Activated CD4-positive, CD25-positive, alpha-beta regulatory T cell treated with anti-CD3 and anti-CD28 coated beads, Interleukin-2, amount 50 U/mL, for 24 hours (primary cell): ENCODE measurements at regions not wholly inside any gene's neighbourhood (a gene's known extent, or its start where the extent isn't known, plus 50 kb on each side); places are given as distances from the start of the nearest gene placed in this dataset.
"Not testable (repeated sequence)": the region's sequence is repeated elsewhere in the genome, so short reads cannot be mapped to it uniquely, and the experiment has no call there.

ENCODE experiments used
- ATAC-seq, 2 donors: fragments of 150-1000 bp; cut with Tn5 transposase; one replicate each; pipeline ENCODE4 v1.10.0; 2021; ENCODE audit warnings: mild to moderate bottlenecking in 1 of 2, moderate library complexity in 1 of 2

DNA sequence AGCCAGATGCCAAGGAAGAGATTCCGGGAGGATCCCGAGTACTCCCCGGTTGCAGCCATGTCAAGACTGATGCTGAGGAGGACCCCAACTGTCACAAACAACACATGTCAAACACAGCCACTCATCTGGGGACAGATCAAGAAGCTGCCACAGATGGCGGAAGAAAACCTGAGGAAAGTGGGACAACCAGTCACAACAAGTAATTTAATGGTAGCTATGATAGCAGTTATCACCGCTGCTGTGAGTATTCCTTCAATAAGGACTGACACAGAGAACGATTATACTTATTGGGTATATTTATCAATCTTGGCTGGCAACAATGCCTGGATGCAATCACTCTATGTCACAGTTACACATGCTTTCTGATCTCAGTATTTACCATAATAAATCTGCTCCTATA lies 763.4 kb downstream of the DHX35 start:
- ATAC-seq, result not testable (repeated sequence)

GRCh38 chr20:39719293-39719692 lies 757.1 kb downstream of the DHX35 start:
- no peak for ATAC-seq

DNA sequence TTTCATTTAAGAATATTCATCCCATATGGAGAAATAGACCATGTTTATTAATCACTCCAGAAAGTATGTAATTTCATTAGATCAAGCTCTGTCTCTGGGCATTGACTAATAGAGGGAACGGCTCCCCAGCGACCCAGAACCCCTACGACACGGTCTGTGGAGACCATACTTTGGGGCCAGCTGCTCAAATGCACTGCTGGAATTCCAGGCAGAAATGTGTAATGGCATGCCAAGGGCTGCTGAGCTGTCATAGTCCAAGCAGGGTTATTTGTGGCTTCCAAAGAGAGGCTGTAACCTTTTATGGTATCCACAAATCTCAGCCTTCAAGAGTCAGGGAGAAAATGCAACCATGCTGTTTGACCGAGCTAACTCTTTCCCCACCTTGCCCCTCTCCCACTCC lies 755.8 kb downstream of the DHX35 start:
- no peak for ATAC-seq

DNA sequence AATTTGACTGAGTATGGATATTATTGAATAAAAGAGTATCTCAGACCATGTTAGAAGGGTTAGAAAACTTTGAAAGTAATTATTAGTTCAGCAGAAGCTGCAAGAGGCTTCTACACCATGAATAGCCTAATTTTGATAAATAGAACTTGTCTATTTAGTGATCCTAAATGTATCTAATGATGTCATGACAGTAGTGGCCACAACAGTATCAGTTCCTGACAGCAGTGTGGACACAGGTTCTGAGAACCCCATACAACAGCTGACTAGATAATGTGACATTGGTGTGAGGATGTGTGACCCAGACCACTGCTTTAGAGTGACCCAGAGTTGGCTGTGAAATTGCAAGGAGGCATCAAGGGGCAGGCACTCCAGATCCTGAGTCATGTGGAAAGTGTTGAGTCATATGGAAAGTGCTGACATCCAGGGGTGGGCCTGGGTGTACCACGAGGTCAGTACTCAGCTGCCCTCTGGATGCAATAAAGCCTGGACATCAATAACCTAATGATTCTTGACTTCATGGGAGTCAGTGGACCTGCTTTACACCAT lies 754.7 kb downstream of the DHX35 start:
- ATAC-seq, result no peak

DNA sequence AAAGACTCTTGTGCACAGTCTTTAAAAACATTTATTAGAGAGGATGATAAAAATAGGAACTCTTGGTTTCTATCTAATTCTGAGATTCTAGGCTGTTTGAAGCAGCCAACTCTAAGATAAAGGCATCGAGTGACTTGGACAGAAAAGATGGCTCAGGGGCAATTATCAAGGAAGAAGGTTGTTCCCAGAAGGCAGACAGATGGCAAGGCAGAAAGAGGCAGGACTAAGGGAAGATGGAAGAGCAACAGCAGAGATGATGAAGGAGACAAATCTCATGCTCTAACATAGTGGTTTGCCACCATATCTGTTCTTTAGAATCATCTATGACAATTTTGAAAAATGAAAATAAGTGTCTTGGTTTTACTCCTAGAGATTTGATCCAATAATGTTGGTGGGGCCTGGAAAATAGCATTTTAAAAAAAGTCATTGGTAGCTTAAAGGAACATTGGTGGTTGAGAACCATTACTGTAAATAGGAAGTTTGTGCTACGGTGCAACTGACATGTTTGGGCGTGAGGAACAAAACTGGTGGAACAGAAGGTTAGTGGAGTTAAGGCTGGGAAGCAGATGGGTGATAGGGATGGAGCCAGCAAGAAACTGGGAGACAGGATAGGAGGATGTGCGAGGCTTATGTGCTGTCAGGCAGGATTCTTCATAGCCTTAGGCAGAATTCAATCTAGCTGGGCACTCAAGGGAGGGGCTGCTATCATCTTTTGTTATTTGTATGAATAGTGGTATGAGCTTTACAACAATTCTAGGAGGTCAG lies 751.1 kb downstream of the DHX35 start:
- no peak for ATAC-seq

DNA sequence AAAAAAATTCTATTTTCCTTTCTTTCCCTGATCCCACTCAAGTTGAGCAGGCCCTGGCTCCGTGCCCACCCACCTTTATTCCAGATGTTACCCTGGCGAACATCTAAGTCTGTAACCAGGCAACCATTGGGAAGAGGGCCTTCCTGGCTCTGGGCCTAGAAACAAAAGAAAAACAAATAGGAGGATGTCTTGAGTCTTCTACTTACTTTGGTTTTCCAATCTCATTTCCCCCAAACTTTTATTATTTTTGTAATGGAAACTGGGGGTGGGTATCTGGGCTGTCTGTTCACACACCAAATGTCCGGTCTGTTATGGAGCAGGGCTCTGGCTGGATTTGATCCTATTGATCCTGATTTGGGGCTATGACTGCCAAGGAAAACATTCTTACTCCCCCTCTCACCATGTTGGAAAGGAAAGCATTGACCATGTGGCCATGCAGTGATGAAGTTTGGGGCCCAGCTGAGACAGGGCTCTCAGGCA lies 744.1 kb downstream of the DHX35 start:
- no peak for ATAC-seq

DNA sequence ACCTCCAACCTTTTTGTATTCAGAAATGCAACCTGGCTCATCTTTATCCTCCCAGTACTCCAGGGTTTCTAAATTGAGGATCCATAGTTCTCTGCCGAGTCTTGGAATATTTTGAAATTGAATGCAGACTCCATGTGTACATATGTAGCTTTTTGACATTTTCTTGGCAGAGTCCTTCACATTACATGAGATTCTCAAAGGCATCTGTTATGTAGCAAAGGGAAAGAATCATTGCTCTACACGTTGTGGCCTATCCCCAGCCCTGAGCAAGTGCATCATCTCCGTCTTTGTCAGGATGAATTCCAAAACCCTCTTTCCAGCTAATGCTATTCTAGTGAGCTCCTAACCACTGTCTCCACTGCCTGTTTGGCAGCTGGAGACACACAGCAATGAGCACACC lies 742.9 kb downstream of the DHX35 start:
- no peak for ATAC-seq

- not testable (repeated sequence) for ATAC-seq
These were observed 741.2 kb downstream of the DHX35 start for GRCh38 chr20:39703357-39703756.

DNA sequence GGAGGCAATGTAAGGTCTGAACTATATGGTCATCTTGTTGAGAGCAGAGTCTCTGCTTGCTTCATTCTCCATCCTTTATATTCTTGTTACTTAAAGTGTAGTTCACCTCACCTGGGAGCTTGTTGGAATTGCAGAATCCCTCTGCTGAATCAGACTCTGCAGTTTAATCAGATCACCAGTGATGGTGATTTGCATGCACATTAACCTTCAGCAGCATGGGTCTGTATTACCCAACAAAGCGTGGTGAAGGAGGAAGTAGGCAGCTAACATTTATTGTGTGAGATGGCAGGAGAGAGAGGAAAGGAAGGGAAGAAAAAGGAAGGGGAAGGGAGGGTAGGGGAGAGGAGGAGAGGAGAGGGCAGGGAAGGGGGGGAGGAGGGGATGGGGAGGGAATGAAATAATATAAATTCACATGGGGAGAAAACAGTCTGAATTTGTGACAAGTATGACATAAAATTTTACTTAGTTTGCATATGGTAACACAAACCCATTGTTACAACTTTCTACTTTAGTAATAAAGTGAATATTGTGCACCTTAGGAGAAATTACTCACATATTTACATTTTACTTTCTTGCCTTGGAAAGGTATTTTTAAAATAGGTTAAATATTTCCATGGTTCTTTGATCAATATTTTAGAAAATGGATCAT lies 740.7 kb downstream of the DHX35 start:
- ATAC-seq, result no peak

- ATAC-seq, result peak in 1 of 2 donors; percentile 21
These were observed 738.4 kb downstream of the DHX35 start for GRCh38 chr20:39700528-39700927.

GRCh38 chr20:39699166-39699725 lies 737.1 kb downstream of the DHX35 start:
- ATAC-seq, result no peak

DNA sequence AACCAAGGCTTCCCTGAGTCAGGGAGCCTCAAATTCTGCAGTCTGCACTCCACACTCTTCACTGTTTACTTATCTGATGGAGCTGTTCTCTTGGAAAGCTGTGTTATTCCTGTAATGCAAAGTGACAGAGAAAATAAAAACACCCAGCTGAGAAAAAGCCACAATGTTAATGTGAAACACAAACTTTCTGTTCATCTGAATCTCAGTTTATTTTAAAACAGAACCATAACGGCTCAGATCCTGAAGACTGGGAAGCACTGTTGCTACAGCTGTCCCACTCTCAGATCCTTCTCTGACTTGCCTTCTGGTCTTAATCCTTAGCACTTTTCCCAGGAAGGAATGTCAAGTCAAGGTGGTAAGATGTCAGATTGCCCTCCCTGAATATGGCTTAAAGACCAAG lies 736.6 kb downstream of the DHX35 start:
- ATAC-seq, result no peak

DNA sequence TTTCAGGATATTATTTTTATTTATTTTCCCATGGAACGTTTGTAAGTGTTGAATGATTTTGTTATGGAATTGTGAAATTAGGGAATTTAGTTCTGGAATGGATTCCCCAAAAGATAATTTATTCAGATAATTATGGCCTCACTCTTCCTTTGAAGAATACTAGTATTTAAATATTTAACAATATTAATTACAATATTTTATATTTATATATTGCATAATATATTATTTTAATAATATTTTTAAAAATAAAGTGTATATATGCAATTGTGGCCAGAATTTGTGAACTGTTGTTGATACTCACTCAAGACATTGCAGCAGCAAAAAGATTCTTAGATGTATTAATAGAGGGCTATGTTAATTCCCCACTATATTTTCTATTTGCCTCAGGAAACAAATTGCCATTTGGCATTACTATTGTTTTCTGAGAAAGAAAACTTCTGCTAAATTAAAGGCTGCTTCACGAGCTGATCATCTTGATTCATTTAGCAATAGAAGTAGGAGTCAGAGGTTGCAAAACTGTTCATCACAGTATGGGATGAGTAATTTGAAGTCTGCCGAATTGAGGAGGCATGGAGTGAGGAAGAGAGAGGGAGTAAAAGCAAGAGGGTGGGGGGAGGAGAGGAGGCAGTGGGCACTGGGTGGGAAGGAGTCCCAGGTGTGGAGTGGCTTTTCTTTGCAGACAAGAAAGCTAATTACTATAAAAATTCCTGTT lies 729.2 kb downstream of the DHX35 start:
- ATAC-seq, result no peak

GRCh38 chr20:39676857-39677391 lies 714.8 kb downstream of the DHX35 start:
- ATAC-seq, result no peak

DNA sequence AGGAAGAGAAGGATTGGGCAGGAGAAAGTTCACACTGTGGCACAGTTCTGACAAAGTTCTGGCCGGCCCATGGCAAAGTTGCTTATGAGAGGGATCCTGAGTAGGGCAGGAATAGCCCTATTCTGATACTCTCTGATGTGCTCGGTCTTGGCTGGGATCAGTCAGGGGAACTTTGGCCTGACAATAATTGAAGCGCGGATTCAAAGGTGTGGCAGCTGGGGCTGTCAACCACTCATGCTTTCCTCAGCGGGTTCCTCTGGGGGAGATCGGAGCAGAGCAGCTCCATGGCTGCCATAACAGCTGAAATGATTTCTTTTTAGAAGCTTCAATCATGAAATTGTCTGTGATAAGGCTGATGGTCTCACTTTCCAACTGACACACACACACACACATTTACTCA lies 714.1 kb downstream of the DHX35 start:
- no peak for ATAC-seq

GRCh38 chr20:39674842-39675241 lies 712.7 kb downstream of the DHX35 start:
- ATAC-seq, result no peak

- no peak for ATAC-seq
These were observed 708.8 kb downstream of the DHX35 start for GRCh38 chr20:39670988-39671387.

- no peak for ATAC-seq
These were observed 707.5 kb downstream of the DHX35 start for GRCh38 chr20:39669659-39670058.

- ATAC-seq, result no peak
These were observed 705.9 kb downstream of the DHX35 start for GRCh38 chr20:39668038-39668437.

- ATAC-seq, result no peak
These were observed 699.7 kb downstream of the DHX35 start for GRCh38 chr20:39661833-39662232.

GRCh38 chr20:39660965-39661364 lies 698.8 kb downstream of the DHX35 start:
- no peak for ATAC-seq

- no peak for ATAC-seq
These were observed 698.1 kb downstream of the DHX35 start for GRCh38 chr20:39660226-39660625.
